Effector memory CD8-positive, alpha-beta T cell (primary cell): ENCODE measurements at regions not wholly inside any gene's neighbourhood (a gene's known extent, or its start where the extent isn't known, plus 50 kb on each side); places are given as distances from the start of the nearest gene placed in this dataset.

Source experiments
- ATAC-seq: fragments of 150-1000 bp; cut with Tn5 transposase; replicated peaks from 2 replicates; pipeline ENCODE4 v1.10.0; 2021; ENCODE audit warnings: mild to moderate bottlenecking, moderate library complexity
- DNase-seq, 3 experiments: peaks; one replicate each; pipeline ENCODE4 v3.0.0; 2021
- H3K27ac Mint-ChIP-seq, 2 donors: one replicate each; pipeline ENCODE4 v1.8.0; 2022; ENCODE audit warnings: mild to moderate bottlenecking in 2 of 2, mixed read lengths in 2 of 2, moderate library complexity in 2 of 2
- H3K27me3 Mint-ChIP-seq, 2 donors: one replicate each; pipeline ENCODE4 v1.8.0; 2022; ENCODE audit warnings: mixed read lengths in 2 of 2
- H3K36me3 Mint-ChIP-seq: one replicate; pipeline ENCODE4 v1.8.0; 2022; ENCODE audit warnings: mild to moderate bottlenecking, moderate library complexity, mixed read lengths; ENCODE audit not compliant: insufficient read depth
- H3K4me1 Mint-ChIP-seq, 2 donors: one replicate each; pipeline ENCODE4 v1.8.0; 2022; ENCODE audit warnings: low read depth in 2 of 2, mixed read lengths in 2 of 2
- H3K4me3 Mint-ChIP-seq, 2 donors: one replicate each; pipeline ENCODE4 v1.8.0; 2022; ENCODE audit warnings: mild to moderate bottlenecking in 2 of 2, mixed read lengths in 2 of 2, moderate library complexity in 2 of 2
- H3K9me3 Mint-ChIP-seq, 2 donors: one replicate each; pipeline ENCODE4 v1.8.0; 2022; ENCODE audit warnings: mixed read lengths in 2 of 2

DNA sequence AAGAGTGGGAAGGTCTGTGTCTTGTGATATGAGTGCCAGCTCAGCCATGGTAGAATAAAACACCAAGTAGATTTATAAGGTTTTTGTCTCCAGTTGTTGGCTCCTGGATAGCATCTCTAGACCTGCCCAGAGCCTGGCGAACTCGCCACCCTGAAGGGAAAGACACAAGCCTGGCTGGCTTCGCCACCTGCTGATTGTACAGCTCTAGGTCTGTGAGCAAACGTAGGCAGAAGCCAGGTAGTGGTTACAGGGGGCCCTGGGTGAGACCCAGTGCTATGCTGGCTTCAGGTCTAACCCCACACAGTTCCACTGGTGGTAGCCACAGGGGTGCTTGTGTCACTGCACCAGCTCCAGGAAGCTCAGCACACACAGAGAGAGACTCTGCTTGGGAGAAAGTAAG, 100.5 kb downstream of the BLTP1 start:
- no peaks in the 10 kb centered on the region for H3K9me3 Mint-ChIP-seq
- peak overlapping the region in 1 of 2 donors; percentile 76 for H3K27ac Mint-ChIP-seq
- ATAC-seq (no peak), DNase-seq (no peak)
- peaks cover 76% of the 10 kb centered on the region for H3K36me3 Mint-ChIP-seq
- no peak overlapping the region for H3K4me3 Mint-ChIP-seq
- H3K4me1 Mint-ChIP-seq, result peaks cover 0 to 4% of the 10 kb centered on the region in 2 donors
- H3K27me3 Mint-ChIP-seq, result no peaks in the 10 kb centered on the region

DNA sequence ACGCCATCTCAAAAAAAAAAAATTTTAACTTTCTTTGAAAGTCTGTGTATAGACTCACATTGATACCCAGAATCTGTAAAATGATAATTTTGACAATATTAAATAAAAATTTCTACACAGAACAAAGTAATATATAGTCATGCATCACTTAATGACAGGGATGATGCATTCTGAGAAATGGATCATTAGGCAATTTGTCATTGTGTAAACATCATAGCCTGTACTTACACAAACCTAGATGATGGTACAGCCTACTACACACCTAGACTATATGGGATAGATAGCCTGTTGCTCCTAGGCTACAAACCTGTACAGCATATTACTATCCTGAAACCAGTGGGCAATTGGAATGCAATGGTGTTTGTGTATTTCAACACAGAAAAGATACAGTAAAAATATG, 107.7 kb downstream of the BLTP1 start:
- no peak for DNase-seq
- Mint-ChIP-seq H3K27ac (no peak overlapping the region), H3K36me3 (peaks cover 78% of the 10 kb centered on the region), H3K4me3 (no peak overlapping the region), H3K27me3 (no peaks in the 10 kb centered on the region), H3K9me3 (no peaks in the 10 kb centered on the region), H3K4me1 (peaks cover 0 to 4% of the 10 kb centered on the region in 2 donors)
- ATAC-seq, result no peak

GRCh38 chr4:122276359-122276758, 102.5 kb upstream of the ADAD1 start:
- Mint-ChIP-seq H3K27me3 (no peaks in the 10 kb centered on the region), H3K9me3 (no peaks in the 10 kb centered on the region), H3K4me3 (no peak overlapping the region), H3K4me1 (no peaks in the 10 kb centered on the region), H3K27ac (no peak overlapping the region), H3K36me3 (peaks cover 72% of the 10 kb centered on the region)
- no peak for DNase-seq
- ATAC-seq, result no peak

GRCh38 chr4:122278976-122279375, 99.8 kb upstream of the ADAD1 start:
- no peak overlapping the region for H3K4me3 Mint-ChIP-seq
- DNase-seq (no peak), ATAC-seq (no peak)
- no peaks in the 10 kb centered on the region for H3K27me3 Mint-ChIP-seq
- H3K9me3 Mint-ChIP-seq, result no peaks in the 10 kb centered on the region
- H3K27ac Mint-ChIP-seq, result no peak overlapping the region
- peaks cover 71% of the 10 kb centered on the region for H3K36me3 Mint-ChIP-seq
- no peaks in the 10 kb centered on the region for H3K4me1 Mint-ChIP-seq

- ATAC-seq (no peak), DNase-seq (no peak)
- no peak overlapping the region for H3K4me3 Mint-ChIP-seq
- no peaks in the 10 kb centered on the region for H3K27me3 Mint-ChIP-seq
- H3K9me3 Mint-ChIP-seq, result no peaks in the 10 kb centered on the region
- peaks cover 64% of the 10 kb centered on the region for H3K36me3 Mint-ChIP-seq
- no peak overlapping the region for H3K27ac Mint-ChIP-seq
- no peaks in the 10 kb centered on the region for H3K4me1 Mint-ChIP-seq
These were observed 99.1 kb upstream of the ADAD1 start for GRCh38 chr4:122279670-122280069.

DNA sequence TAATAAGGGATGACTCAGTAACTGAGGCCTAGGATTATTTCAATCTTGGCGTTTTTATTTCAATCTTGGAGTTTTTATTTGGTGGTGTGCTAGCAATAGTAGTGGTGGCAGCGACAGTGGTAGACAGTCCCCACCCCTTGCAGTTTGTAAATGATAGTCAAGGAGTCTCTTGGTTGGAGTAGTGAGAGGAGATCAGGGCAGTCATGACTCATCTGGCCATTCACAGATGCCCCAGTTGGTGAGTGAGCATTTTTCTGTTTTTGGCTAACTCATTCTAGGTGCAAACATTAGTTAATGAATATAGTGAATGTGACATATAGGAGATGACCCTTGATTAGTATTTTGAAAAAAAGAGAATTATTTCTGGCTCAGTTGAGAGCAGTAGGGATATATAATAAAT, 93.5 kb upstream of the ADAD1 start:
- DNase-seq (no peak), ATAC-seq (no peak)
- Mint-ChIP-seq H3K27ac (peak overlapping the region in 1 of 2 donors; percentile 36), H3K27me3 (no peaks in the 10 kb centered on the region), H3K4me1 (no peaks in the 10 kb centered on the region), H3K9me3 (no peaks in the 10 kb centered on the region), H3K36me3 (peaks cover 54% of the 10 kb centered on the region), H3K4me3 (no peak overlapping the region)

GRCh38 chr4:122293374-122294365, 85.1 kb upstream of the ADAD1 start:
- Mint-ChIP-seq H3K4me3 (no peak overlapping the region), H3K27ac (peak overlapping the region; percentile 49 to 89), H3K27me3 (no peaks in the 10 kb centered on the region), H3K4me1 (peaks cover 0 to 4% of the 10 kb centered on the region in 2 donors), H3K9me3 (peaks cover 0 to 2% of the 10 kb centered on the region in 2 donors), H3K36me3 (peaks cover 33% of the 10 kb centered on the region)
- DNase-seq, result no peak
- no peak for ATAC-seq

- Mint-ChIP-seq H3K27me3 (no peaks in the 10 kb centered on the region), H3K36me3 (peaks cover 13% of the 10 kb centered on the region), H3K4me1 (peaks cover 0 to 4% of the 10 kb centered on the region in 2 donors), H3K27ac (peak overlapping the region in 1 of 2 donors; percentile 46), H3K4me3 (no peak overlapping the region), H3K9me3 (peaks cover 0 to 2% of the 10 kb centered on the region in 2 donors)
- DNase-seq (no peak), ATAC-seq (no peak)
These were observed 81.1 kb upstream of the ADAD1 start for GRCh38 chr4:122297694-122298093.

GRCh38 chr4:122300776-122301175, 78.0 kb upstream of the ADAD1 start:
- Mint-ChIP-seq H3K4me3 (no peak overlapping the region), H3K4me1 (peaks cover 0 to 4% of the 10 kb centered on the region in 2 donors), H3K27ac (no peak overlapping the region), H3K9me3 (peaks cover 0 to 2% of the 10 kb centered on the region in 2 donors), H3K36me3 (peaks cover 16% of the 10 kb centered on the region), H3K27me3 (no peaks in the 10 kb centered on the region)
- ATAC-seq (no peak), DNase-seq (no peak)

GRCh38 chr4:122305853-122306252, 73.0 kb upstream of the ADAD1 start:
- DNase-seq (no peak), ATAC-seq (no peak)
- H3K36me3 Mint-ChIP-seq, result peaks cover 24% of the 10 kb centered on the region
- no peaks in the 10 kb centered on the region for H3K27me3 Mint-ChIP-seq
- H3K27ac Mint-ChIP-seq, result no peak overlapping the region
- no peaks in the 10 kb centered on the region for H3K9me3 Mint-ChIP-seq
- no peaks in the 10 kb centered on the region for H3K4me1 Mint-ChIP-seq
- H3K4me3 Mint-ChIP-seq, result no peak overlapping the region

DNA sequence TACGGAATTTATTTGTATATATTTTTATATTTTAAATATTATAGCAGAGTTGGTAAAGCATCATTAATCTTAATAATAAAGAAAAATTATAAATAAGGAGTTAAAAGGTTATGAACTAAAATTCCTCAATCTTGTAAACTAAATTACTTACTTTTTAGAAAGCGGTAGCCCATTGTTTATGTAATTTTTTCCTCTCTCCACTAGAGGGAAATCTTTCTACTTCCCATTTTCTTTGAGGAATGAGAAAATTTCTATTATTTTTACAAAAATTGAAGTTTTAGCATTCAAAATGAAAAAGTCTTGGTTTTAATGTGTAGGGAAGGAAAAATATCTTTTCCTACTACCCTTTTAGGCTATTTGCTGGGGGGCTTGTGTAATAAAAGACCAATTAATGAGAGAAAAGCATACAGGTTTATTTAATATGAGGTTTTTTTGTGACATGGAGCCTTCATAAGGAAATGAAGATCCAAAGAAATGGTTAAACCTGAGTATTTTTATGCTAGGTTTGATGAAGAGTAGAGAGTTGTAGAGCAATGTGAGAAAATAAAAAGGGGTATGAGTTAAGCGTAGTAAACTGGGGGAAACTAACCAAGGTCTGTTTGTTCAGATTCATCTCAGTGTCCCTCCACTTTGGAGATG, 68.7 kb upstream of the ADAD1 start:
- no peak overlapping the region for H3K4me3 Mint-ChIP-seq
- no peak for ATAC-seq

GRCh38 chr4:122313006-122313646, 65.7 kb upstream of the ADAD1 start:
- no peaks in the 10 kb centered on the region for H3K9me3 Mint-ChIP-seq
- no peak overlapping the region for H3K4me3 Mint-ChIP-seq
- peaks cover 49% of the 10 kb centered on the region for H3K36me3 Mint-ChIP-seq

More for the DNA sequence above, 68.7 kb upstream of the ADAD1 start:
- Mint-ChIP-seq H3K36me3 (peaks cover 27% of the 10 kb centered on the region), H3K4me1 (peaks cover 0 to 3% of the 10 kb centered on the region in 2 donors), H3K27ac (peak overlapping the region in 1 of 2 donors; percentile 19), H3K27me3 (no peaks in the 10 kb centered on the region), H3K9me3 (no peaks in the 10 kb centered on the region)
- no peak for DNase-seq

GRCh38 chr4:122326908-122327307, 51.9 kb upstream of the ADAD1 start:
- Mint-ChIP-seq H3K9me3 (no peaks in the 10 kb centered on the region), H3K4me1 (peaks cover 8 to 10% of the 10 kb centered on the region in 2 donors), H3K27ac (peak overlapping the region in 1 of 2 donors; percentile 5), H3K4me3 (no peak overlapping the region), H3K27me3 (no peaks in the 10 kb centered on the region), H3K36me3 (peaks cover 50% of the 10 kb centered on the region)
- ATAC-seq (peak; percentile 76), DNase-seq (no peak)

More at GRCh38 chr4:122313006-122313646, 65.7 kb upstream of the ADAD1 start:
- DNase-seq (no peak), ATAC-seq (no peak)
- Mint-ChIP-seq H3K27me3 (no peaks in the 10 kb centered on the region), H3K4me1 (peaks cover 0 to 6% of the 10 kb centered on the region in 2 donors), H3K27ac (peak overlapping the region in 1 of 2 donors; percentile 13)
